ENCODE measurements at regions not wholly inside any gene's neighbourhood (a gene's known extent, or its start where the extent isn't known, plus 50 kb on each side); places are given as distances from the start of the nearest gene placed in this dataset.

DNA sequence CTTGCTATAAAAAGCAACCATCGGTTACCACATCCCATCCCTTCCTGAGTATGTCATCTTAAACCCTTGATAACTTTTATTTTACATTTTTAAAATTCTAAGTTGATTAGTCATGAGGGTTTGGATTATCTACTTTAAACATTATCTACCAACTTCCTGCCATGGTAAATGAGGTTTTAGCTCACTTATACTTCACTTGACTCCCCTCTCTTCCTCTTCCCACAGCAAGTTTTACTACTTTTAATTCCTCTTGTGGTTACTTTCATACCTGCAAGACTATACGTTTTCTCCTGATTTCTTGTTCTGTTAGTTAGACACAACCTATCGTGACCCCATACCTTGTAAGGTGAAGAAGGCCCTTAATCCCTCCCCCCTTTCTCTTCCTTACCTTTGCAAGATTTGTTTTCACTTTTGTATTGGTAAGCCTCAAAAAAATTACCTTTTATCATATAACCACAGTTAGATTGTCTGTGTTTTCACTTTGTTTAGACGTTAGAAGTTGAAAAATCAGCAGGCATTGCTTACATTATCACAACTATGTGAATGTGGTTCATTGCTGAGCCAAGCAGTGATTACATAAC, 60.1 kb upstream of the OGFRL1 start:
- TF ChIP-seq, protein P1, sequence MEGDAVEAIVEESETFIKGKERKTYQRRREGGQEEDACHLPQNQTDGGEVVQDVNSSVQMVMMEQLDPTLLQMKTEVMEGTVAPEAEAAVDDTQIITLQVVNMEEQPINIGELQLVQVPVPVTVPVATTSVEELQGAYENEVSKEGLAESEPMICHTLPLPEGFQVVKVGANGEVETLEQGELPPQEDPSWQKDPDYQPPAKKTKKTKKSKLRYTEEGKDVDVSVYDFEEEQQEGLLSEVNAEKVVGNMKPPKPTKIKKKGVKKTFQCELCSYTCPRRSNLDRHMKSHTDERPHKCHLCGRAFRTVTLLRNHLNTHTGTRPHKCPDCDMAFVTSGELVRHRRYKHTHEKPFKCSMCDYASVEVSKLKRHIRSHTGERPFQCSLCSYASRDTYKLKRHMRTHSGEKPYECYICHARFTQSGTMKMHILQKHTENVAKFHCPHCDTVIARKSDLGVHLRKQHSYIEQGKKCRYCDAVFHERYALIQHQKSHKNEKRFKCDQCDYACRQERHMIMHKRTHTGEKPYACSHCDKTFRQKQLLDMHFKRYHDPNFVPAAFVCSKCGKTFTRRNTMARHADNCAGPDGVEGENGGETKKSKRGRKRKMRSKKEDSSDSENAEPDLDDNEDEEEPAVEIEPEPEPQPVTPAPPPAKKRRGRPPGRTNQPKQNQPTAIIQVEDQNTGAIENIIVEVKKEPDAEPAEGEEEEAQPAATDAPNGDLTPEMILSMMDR (IDR thresholded peaks at IDR 0.05): no peak
- no peak for TF ChIP-seq POLR2A (IDR thresholded peaks at IDR 0.05)
- no peak for TF ChIP-seq EP300 (IDR thresholded peaks at IDR 0.05)

Measured in tibial nerve (tissue), 4 donors.